HG02678 (cell line): ENCODE measurements at regions not wholly inside any gene's neighbourhood (a gene's known extent, or its start where the extent isn't known, plus 50 kb on each side); places are given as distances from the start of the nearest gene placed in this dataset.
"Not testable (repeated sequence)": the region's sequence is repeated elsewhere in the genome, so short reads cannot be mapped to it uniquely, and the experiment has no call there.

Experiments
- ATAC-seq: cut with Tn5 transposase; IDR thresholded peaks from one replicate; pipeline ENCODE4 v1.9.1; 2021; ENCODE audit warnings: mild to moderate bottlenecking, moderate library complexity; ENCODE audit not compliant: unreplicated experiment

- ATAC-seq = no peak
These were observed 294.9 kb upstream of the TRPC5 start for GRCh38 chrX:112377481-112377880.

GRCh38 chrX:112368371-112368770 is 285.8 kb upstream of the TRPC5 start:
- no peak for ATAC-seq

GRCh38 chrX:112367065-112367464 is 284.5 kb upstream of the TRPC5 start:
- no peak for ATAC-seq

- ATAC-seq = no peak
These were observed 277.3 kb upstream of the TRPC5 start for GRCh38 chrX:112359906-112360305.

- no peak for ATAC-seq
These were observed 273.4 kb upstream of the TRPC5 start for GRCh38 chrX:112355931-112356330.

- no peak for ATAC-seq
These were observed 259.0 kb upstream of the TRPC5 start for GRCh38 chrX:112341598-112341997.

- ATAC-seq = no peak
These were observed 230.6 kb upstream of the TRPC5 start for GRCh38 chrX:112313201-112313600.

GRCh38 chrX:112306027-112306426 is 223.5 kb upstream of the TRPC5 start:
- no peak for ATAC-seq

- no peak for ATAC-seq
These were observed 197.4 kb upstream of the TRPC5 start for GRCh38 chrX:112279940-112280339.

GRCh38 chrX:112270991-112271390 is 188.4 kb upstream of the TRPC5 start:
- ATAC-seq = no peak

- ATAC-seq = no peak
These were observed 183.6 kb upstream of the TRPC5 start for GRCh38 chrX:112266136-112266535.

- ATAC-seq = no peak
These were observed 176.8 kb upstream of the TRPC5 start for GRCh38 chrX:112259375-112259774.

- ATAC-seq = no peak
These were observed 172.3 kb upstream of the TRPC5 start for GRCh38 chrX:112254896-112255295.

GRCh38 chrX:112247714-112248113 is 165.1 kb upstream of the TRPC5 start:
- no peak for ATAC-seq

- no peak for ATAC-seq
These were observed 153.0 kb upstream of the TRPC5 start for GRCh38 chrX:112235547-112235946.

GRCh38 chrX:112233164-112233563 is 150.6 kb upstream of the TRPC5 start:
- no peak for ATAC-seq

- not testable (repeated sequence) for ATAC-seq
These were observed 144.2 kb upstream of the TRPC5 start for GRCh38 chrX:112226795-112227194.

- no peak for ATAC-seq
These were observed 140.8 kb upstream of the TRPC5 start for GRCh38 chrX:112223391-112223790.

GRCh38 chrX:112218388-112218787 is 135.8 kb upstream of the TRPC5 start:
- ATAC-seq = no peak

- no peak for ATAC-seq
These were observed 128.9 kb upstream of the TRPC5 start for GRCh38 chrX:112211459-112211858.

- ATAC-seq = no peak
These were observed 115.3 kb upstream of the TRPC5 start for GRCh38 chrX:112197840-112198239.

- ATAC-seq = no peak
These were observed 108.1 kb upstream of the TRPC5 start for GRCh38 chrX:112190646-112191045.

- not testable (repeated sequence) for ATAC-seq
These were observed 98.8 kb upstream of the TRPC5 start for GRCh38 chrX:112181361-112181760.

- no peak for ATAC-seq
These were observed 81.8 kb upstream of the TRPC5 start for GRCh38 chrX:112164420-112164819.
